Muscle layer of duodenum (tissue), 2 donors: ENCODE measurements at regions not wholly inside any gene's neighbourhood (a gene's known extent, or its start where the extent isn't known, plus 50 kb on each side); places are given as distances from the start of the nearest gene placed in this dataset.

Experiments used
- H3K27ac ChIP-seq: one replicate; pipeline ENCODE4 v1.7.0; 2013; ENCODE audit warnings: mild to moderate bottlenecking, low read length
- H3K27me3 ChIP-seq: one replicate; pipeline ENCODE4 v1.7.0; 2013; ENCODE audit warnings: low read depth, mild to moderate bottlenecking, control low read depth, low read length
- H3K36me3 ChIP-seq, 2 donors: one replicate each; pipeline ENCODE4 v1.7.0; 2013; ENCODE audit warnings: low read length in 2 of 2, control low read depth in 1 of 2, mild to moderate bottlenecking in 1 of 2; ENCODE audit not compliant: insufficient read depth in 2 of 2, control insufficient read depth in 1 of 2
- H3K4me1 ChIP-seq, 2 donors: one replicate each; pipeline ENCODE4 v1.7.0; 2013; ENCODE audit warnings: low read length in 2 of 2, mild to moderate bottlenecking in 2 of 2, control low read depth in 1 of 2, moderate library complexity in 1 of 2; ENCODE audit not compliant: insufficient read depth in 2 of 2, control insufficient read depth in 1 of 2
- H3K4me3 ChIP-seq, 2 donors: one replicate each; pipeline ENCODE4 v1.7.0; 2013; ENCODE audit warnings: low read length in 2 of 2, low read depth in 1 of 2, mild to moderate bottlenecking in 1 of 2
- H3K9me3 ChIP-seq, 2 donors: one replicate each; pipeline ENCODE4 v1.7.0; 2013; ENCODE audit warnings: low read length in 2 of 2, control low read depth in 1 of 2, mild to moderate bottlenecking in 1 of 2; ENCODE audit not compliant: control insufficient read depth in 1 of 2
- donor health status: healthy.

- Histone ChIP-seq H3K4me3 (no peak overlapping the region), H3K4me1 (no peaks in the 10 kb centered on the region), H3K36me3 (no peaks in the 10 kb centered on the region), H3K27ac (no peak overlapping the region), H3K27me3 (no peaks in the 10 kb centered on the region), H3K9me3 (no peaks in the 10 kb centered on the region)
Measured at GRCh38 chr5:2489306-2489705, 262.2 kb downstream of the IRX2 start.

GRCh38 chr5:2488593-2488992, 262.9 kb downstream of the IRX2 start:
- Histone ChIP-seq H3K27ac (no peak overlapping the region), H3K9me3 (no peaks in the 10 kb centered on the region)

GRCh38 chr5:2487152-2487763, 264.2 kb downstream of the IRX2 start:
- Histone ChIP-seq H3K4me3 (no peak overlapping the region), H3K9me3 (peaks cover 0 to 3% of the 10 kb centered on the region in 2 donors), H3K27me3 (no peaks in the 10 kb centered on the region), H3K4me1 (no peaks in the 10 kb centered on the region), H3K27ac (no peak overlapping the region), H3K36me3 (no peaks in the 10 kb centered on the region)

More at GRCh38 chr5:2488593-2488992, 262.9 kb downstream of the IRX2 start:
- Histone ChIP-seq H3K27me3 (no peaks in the 10 kb centered on the region), H3K4me3 (no peak overlapping the region), H3K4me1 (no peaks in the 10 kb centered on the region), H3K36me3 (no peaks in the 10 kb centered on the region)

- Histone ChIP-seq H3K4me3 (no peak overlapping the region), H3K27me3 (no peaks in the 10 kb centered on the region), H3K36me3 (no peaks in the 10 kb centered on the region), H3K9me3 (peaks cover 4 to 5% of the 10 kb centered on the region in 2 donors), H3K27ac (no peak overlapping the region), H3K4me1 (no peaks in the 10 kb centered on the region)
Measured at GRCh38 chr5:2486373-2486772, 265.1 kb downstream of the IRX2 start.

- Histone ChIP-seq H3K36me3 (no peaks in the 10 kb centered on the region), H3K9me3 (peaks cover 5 to 9% of the 10 kb centered on the region in 2 donors), H3K4me3 (no peak overlapping the region), H3K27ac (no peak overlapping the region), H3K27me3 (no peaks in the 10 kb centered on the region), H3K4me1 (no peaks in the 10 kb centered on the region)
Measured at GRCh38 chr5:2482778-2483177, 268.7 kb downstream of the IRX2 start.

GRCh38 chr5:2480871-2481270, 270.6 kb downstream of the IRX2 start:
- no peak overlapping the region for H3K27ac ChIP-seq
- no peaks in the 10 kb centered on the region for H3K36me3 ChIP-seq
- H3K27me3 ChIP-seq = no peaks in the 10 kb centered on the region
- H3K4me3 ChIP-seq = no peak overlapping the region
- H3K4me1 ChIP-seq = no peaks in the 10 kb centered on the region
- peaks cover 5 to 9% of the 10 kb centered on the region in 2 donors for H3K9me3 ChIP-seq

GRCh38 chr5:2475902-2476301, 275.6 kb downstream of the IRX2 start:
- H3K27ac ChIP-seq = no peak overlapping the region
- no peaks in the 10 kb centered on the region for H3K27me3 ChIP-seq
- H3K36me3 ChIP-seq = no peaks in the 10 kb centered on the region
- no peak overlapping the region for H3K4me3 ChIP-seq
- peaks cover 0 to 3% of the 10 kb centered on the region in 2 donors for H3K9me3 ChIP-seq
- H3K4me1 ChIP-seq = no peaks in the 10 kb centered on the region

- no peaks in the 10 kb centered on the region for H3K27me3 ChIP-seq
Measured at GRCh38 chr5:2472670-2473069, 278.8 kb downstream of the IRX2 start.

GRCh38 chr5:2471152-2471879, 280.2 kb downstream of the IRX2 start:
- H3K36me3 ChIP-seq = no peaks in the 10 kb centered on the region
- no peak overlapping the region for H3K4me3 ChIP-seq

More at GRCh38 chr5:2472670-2473069, 278.8 kb downstream of the IRX2 start:
- Histone ChIP-seq H3K27ac (no peak overlapping the region), H3K36me3 (no peaks in the 10 kb centered on the region), H3K9me3 (no peaks in the 10 kb centered on the region), H3K4me1 (peaks cover 0 to 2% of the 10 kb centered on the region in 2 donors), H3K4me3 (no peak overlapping the region)

GRCh38 chr5:2466966-2467365, 284.5 kb downstream of the IRX2 start:
- H3K4me1 ChIP-seq = peaks cover 0 to 3% of the 10 kb centered on the region in 2 donors
- no peaks in the 10 kb centered on the region for H3K9me3 ChIP-seq
- no peak overlapping the region for H3K27ac ChIP-seq
- H3K27me3 ChIP-seq = no peaks in the 10 kb centered on the region
- H3K4me3 ChIP-seq = no peak overlapping the region
- no peaks in the 10 kb centered on the region for H3K36me3 ChIP-seq

More at GRCh38 chr5:2471152-2471879, 280.2 kb downstream of the IRX2 start:
- no peaks in the 10 kb centered on the region for H3K27me3 ChIP-seq
- H3K4me1 ChIP-seq = peaks cover 0 to 3% of the 10 kb centered on the region in 2 donors
- no peaks in the 10 kb centered on the region for H3K9me3 ChIP-seq
- no peak overlapping the region for H3K27ac ChIP-seq

- Histone ChIP-seq H3K4me3 (no peak overlapping the region), H3K4me1 (peaks cover 0 to 3% of the 10 kb centered on the region in 2 donors), H3K9me3 (no peaks in the 10 kb centered on the region), H3K27me3 (no peaks in the 10 kb centered on the region), H3K36me3 (no peaks in the 10 kb centered on the region), H3K27ac (no peak overlapping the region)
Measured at GRCh38 chr5:2465383-2465782, 286.1 kb downstream of the IRX2 start.
